ENCODE measurements at regions not wholly inside any gene's neighbourhood (a gene's known extent, or its start where the extent isn't known, plus 50 kb on each side); places are given as distances from the start of the nearest gene placed in this dataset.

- Histone ChIP-seq H3K27ac (ENCODE audit: low read length) (no peak overlapping the region), H3K9me2 (replicated peaks; ENCODE audit: insufficient read depth, low read length) (no peaks in the 10 kb centered on the region)
Measured at GRCh38 chr2:2493496-2493895, 162.4 kb upstream of the MYT1L start.

GRCh38 chr2:2492800-2493199 lies 161.7 kb upstream of the MYT1L start:
- Histone ChIP-seq H3K4me2 (ENCODE audit: low read depth, low read length) (no peak overlapping the region), H3K79me2 (ENCODE audit: low read length) (no peaks in the 10 kb centered on the region), H3K4me3 (ENCODE audit: low read length) (no peak overlapping the region), H3F3A (ENCODE audit: insufficient read depth, low read length) (no peaks in the 10 kb centered on the region), H3K27ac (ENCODE audit: low read length) (no peak overlapping the region), H3K9ac (ENCODE audit: low read length) (no peak overlapping the region), H3K9me2 (replicated peaks; ENCODE audit: insufficient read depth, low read length) (no peaks in the 10 kb centered on the region), H3K27me3 (replicated peaks; ENCODE audit: insufficient read depth, low read length) (no peaks in the 10 kb centered on the region), H4K20me1 (ENCODE audit: insufficient read depth, low read length) (no peaks in the 10 kb centered on the region), H3K36me3 (replicated peaks; ENCODE audit: insufficient read depth, low read length) (no peaks in the 10 kb centered on the region), H2AFZ (ENCODE audit: low read length) (no peak overlapping the region), H3K4me1 (ENCODE audit: low read length) (no peaks in the 10 kb centered on the region), H3K9me3 (replicated peaks; ENCODE audit: insufficient read depth, low read length) (no peaks in the 10 kb centered on the region)
- TF ChIP-seq CTCF (IDR thresholded peaks at IDR 0.05; ENCODE audit: low read length): no peak
- DNase-seq: no peak

More at GRCh38 chr2:2493496-2493895, 162.4 kb upstream of the MYT1L start:
- Histone ChIP-seq H3K4me3 (ENCODE audit: low read length) (no peak overlapping the region), H4K20me1 (ENCODE audit: insufficient read depth, low read length) (no peaks in the 10 kb centered on the region), H3K4me2 (ENCODE audit: low read depth, low read length) (no peak overlapping the region), H3K79me2 (ENCODE audit: low read length) (no peaks in the 10 kb centered on the region), H2AFZ (ENCODE audit: low read length) (no peak overlapping the region), H3K9ac (ENCODE audit: low read length) (no peak overlapping the region), H3K27me3 (replicated peaks; ENCODE audit: insufficient read depth, low read length) (no peaks in the 10 kb centered on the region), H3K4me1 (ENCODE audit: low read length) (no peaks in the 10 kb centered on the region), H3F3A (ENCODE audit: insufficient read depth, low read length) (no peaks in the 10 kb centered on the region), H3K36me3 (replicated peaks; ENCODE audit: insufficient read depth, low read length) (no peaks in the 10 kb centered on the region), H3K9me3 (replicated peaks; ENCODE audit: insufficient read depth, low read length) (no peaks in the 10 kb centered on the region)
- DNase-seq: no peak
- TF ChIP-seq EZH2phosphoT487 (IDR thresholded peaks at IDR 0.05; ENCODE audit: low read length) (no peak), EZH2 (optimal IDR thresholded peaks at IDR 0.05; ENCODE audit: low read depth, low read length) (no peak), CTCF (IDR thresholded peaks at IDR 0.05; ENCODE audit: low read length) (no peak)

GRCh38 chr2:2491964-2492363 lies 160.9 kb upstream of the MYT1L start:
- no peak for TF ChIP-seq CTCF (IDR thresholded peaks at IDR 0.05; ENCODE audit: low read length)
- TF ChIP-seq EZH2phosphoT487 (IDR thresholded peaks at IDR 0.05; ENCODE audit: low read length): no peak
- no peak for TF ChIP-seq EZH2 (optimal IDR thresholded peaks at IDR 0.05; ENCODE audit: low read depth, low read length)
- no peaks in the 10 kb centered on the region for H3K27me3 ChIP-seq (replicated peaks; ENCODE audit: insufficient read depth, low read length)
- no peaks in the 10 kb centered on the region for H3K79me2 ChIP-seq (ENCODE audit: low read length)
- H3K9me2 ChIP-seq (replicated peaks; ENCODE audit: insufficient read depth, low read length): no peaks in the 10 kb centered on the region
- no peak for DNase-seq
- no peak overlapping the region for H2AFZ ChIP-seq (ENCODE audit: low read length)
- H3K27ac ChIP-seq (ENCODE audit: low read length): no peak overlapping the region
- no peaks in the 10 kb centered on the region for H3K4me1 ChIP-seq (ENCODE audit: low read length)
- no peak overlapping the region for H3K4me2 ChIP-seq (ENCODE audit: low read depth, low read length)
- no peak overlapping the region for H3K9ac ChIP-seq (ENCODE audit: low read length)
- no peak overlapping the region for H3K4me3 ChIP-seq (ENCODE audit: low read length)
- no peaks in the 10 kb centered on the region for H3F3A ChIP-seq (ENCODE audit: insufficient read depth, low read length)
- no peaks in the 10 kb centered on the region for H4K20me1 ChIP-seq (ENCODE audit: insufficient read depth, low read length)
- no peaks in the 10 kb centered on the region for H3K36me3 ChIP-seq (replicated peaks; ENCODE audit: insufficient read depth, low read length)
- H3K9me3 ChIP-seq (replicated peaks; ENCODE audit: insufficient read depth, low read length): no peaks in the 10 kb centered on the region

Data from MM.1S (cell line).